Right renal cortex interstitium (tissue), 3 donors: ENCODE measurements at regions not wholly inside any gene's neighbourhood (a gene's known extent, or its start where the extent isn't known, plus 50 kb on each side); places are given as distances from the start of the nearest gene placed in this dataset.

ENCODE experiments used
- DNase-seq, 3 donors: peaks; one replicate each; pipeline ENCODE4 v3.0.0-alpha.2; 2013; ENCODE audit warnings: low read depth in 3 of 3, low spot score in 2 of 3

DNA sequence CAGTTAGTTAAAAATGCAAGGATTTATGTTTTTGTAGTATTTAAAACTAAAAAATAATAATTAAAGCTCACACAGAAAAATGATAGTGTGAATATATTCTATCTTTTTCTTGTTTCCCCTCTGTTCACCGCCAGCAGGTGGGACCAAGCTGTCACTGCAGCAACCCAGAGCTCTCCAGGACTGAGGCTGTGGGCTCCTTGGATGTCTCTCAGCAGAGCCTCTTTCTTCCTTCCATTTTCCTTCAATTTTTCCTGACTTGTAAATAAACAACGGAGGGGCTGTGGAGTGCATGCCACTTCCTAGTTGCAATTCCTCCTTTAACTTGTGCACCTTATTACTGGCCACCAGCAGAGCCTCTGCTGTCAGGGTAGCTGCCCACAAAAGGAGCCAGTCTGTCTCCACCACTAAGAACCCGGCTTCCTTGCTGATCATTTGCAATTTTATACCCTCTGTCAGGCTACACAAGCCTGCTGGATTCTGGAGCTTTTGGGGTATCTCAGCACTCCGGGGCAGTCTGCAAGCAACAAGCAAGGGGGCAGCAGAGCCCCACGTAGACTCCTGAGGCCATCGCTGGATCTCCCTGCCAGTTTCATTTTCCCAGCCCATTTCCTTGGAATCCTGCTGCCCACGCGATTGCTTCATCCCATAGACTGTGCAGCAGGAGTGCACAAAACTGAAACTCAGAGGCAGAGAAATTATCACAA is 1467.4 kb downstream of the C4orf33 start:
- DNase-seq: peak; percentile 24 to 27 (median 25)

GRCh38 chr4:130563889-130564418 is 1468.0 kb downstream of the C4orf33 start:
- no peak for DNase-seq

GRCh38 chr4:130568746-130569145 is 1472.8 kb downstream of the C4orf33 start:
- DNase-seq: no peak

GRCh38 chr4:130573742-130574141 is 1477.8 kb downstream of the C4orf33 start:
- DNase-seq: no peak

DNA sequence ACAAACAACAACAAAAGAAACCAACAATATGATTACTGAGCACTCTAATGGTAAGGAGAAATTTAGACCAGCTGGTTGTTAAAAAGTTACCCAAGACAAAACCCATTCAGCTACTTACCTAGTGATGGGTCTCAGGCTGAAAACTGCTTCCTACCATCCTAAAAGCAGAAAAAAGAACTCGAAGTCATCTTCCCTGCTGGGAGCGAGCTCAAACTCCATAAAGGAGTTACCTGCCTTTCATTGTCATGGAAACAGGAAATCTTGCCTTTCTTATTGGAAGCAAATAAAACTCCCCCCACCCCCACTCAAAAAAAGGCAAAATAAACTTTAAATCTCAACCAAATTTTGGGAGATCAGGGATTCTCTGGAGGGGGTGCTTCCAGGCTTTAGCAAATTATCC is 1478.3 kb downstream of the C4orf33 start:
- DNase-seq: no peak

- DNase-seq: no peak
Observed at GRCh38 chr4:130576218-130576617, 1480.3 kb downstream of the C4orf33 start.

GRCh38 chr4:130591091-130591490 is 1495.1 kb downstream of the C4orf33 start:
- DNase-seq: no peak

DNA sequence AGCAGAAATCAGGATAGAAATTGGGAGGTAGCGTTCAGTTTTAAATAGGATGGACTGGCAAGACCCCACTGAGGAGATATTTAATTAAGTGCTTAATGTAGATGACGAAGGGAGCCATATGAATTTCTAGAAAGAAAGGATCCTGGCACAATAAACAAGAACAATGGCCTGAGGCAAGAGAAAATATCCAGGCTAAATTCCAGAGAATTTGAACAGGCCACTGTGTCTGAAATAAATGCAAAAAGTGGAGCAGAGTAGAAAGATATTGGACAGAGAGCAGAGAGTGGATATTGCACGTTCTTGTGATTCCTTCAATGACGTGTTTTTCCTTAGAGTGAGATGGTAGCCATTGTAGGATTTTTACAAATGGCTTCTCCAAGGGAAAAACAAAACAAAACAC is 1504.8 kb downstream of the C4orf33 start:
- no peak for DNase-seq

GRCh38 chr4:130603043-130603442 is 1507.1 kb downstream of the C4orf33 start:
- no peak for DNase-seq

DNA sequence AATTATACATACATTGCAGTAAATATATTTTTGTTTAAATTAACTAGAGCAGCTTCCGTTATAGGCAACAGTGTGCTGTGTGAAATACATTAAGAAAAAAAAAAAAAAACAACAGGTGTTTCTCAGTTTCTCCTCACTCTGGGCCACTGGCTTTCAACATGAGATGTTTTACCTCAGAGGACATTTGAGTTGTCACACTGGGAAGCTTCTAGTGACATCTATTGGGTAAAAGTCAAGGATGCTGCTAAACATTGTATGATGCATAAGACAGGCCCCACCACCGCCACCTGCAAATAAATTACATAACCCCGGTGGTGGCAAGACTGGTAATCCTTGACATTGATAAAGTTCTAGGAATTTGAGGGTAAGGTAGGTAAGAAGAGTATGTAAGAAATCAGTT is 1512.2 kb downstream of the C4orf33 start:
- DNase-seq: no peak

- DNase-seq: no peak
Observed at GRCh38 chr4:130628531-130628930, 1532.6 kb downstream of the C4orf33 start.

- DNase-seq: no peak
Observed at GRCh38 chr4:130632731-130633604, 1537.0 kb downstream of the C4orf33 start.

DNA sequence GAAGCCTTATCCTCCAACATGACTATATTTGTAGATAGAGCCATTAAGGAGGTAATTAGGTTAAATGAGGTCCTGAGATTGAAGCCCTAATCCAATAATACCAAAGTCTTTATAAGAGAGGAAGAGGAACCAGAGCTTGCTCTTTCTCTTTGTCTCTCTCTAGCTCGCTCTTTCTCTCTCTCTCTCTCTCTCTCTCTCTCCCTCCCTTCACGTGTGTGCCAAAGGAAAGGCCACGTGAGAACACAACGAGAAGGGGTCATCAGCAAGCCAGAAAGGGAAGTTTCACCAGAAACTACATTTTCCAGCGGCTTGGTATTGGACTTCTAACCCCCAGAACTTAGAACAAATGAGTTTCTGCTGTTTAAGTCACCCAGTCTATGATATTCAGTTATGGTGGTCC is 1540.5 kb downstream of the C4orf33 start:
- DNase-seq: no peak

DNA sequence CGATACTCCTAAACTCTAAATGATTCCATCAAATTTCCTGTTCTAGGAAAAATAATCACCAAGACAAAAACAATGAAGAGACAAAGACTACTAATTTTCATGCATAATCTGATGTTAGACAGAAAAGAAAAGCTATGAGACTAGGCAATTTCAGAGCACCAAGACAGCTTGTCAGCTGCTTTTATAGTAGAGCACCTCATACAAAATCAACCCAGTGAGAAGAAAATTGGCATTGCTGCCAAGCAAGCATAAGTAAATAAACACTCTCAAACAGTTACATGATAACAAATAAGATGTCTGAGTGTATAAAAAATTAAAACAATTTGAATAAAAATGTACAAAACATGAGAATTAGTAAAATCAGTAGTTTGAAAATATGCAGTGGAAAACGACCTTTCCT is 1544.6 kb downstream of the C4orf33 start:
- no peak for DNase-seq

DNA sequence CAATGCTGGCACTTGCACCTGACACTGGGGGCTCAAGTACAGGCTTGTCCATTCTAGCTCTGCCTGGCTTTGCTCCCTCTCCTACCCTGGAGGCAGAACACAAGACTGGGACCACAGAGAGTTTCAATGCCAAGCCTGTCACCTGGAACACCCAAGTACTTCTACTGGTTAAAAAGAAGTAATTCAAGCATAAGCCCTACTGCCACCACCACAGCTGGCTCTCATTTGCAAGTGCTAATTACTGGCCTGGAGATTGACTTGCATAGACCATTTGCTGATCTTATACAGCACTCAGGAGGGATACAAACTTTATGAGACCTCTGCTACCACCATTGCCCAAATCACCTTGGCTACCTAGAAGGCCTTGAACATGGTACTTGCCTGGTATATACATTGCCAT is 1550.9 kb downstream of the C4orf33 start:
- no peak for DNase-seq

DNA sequence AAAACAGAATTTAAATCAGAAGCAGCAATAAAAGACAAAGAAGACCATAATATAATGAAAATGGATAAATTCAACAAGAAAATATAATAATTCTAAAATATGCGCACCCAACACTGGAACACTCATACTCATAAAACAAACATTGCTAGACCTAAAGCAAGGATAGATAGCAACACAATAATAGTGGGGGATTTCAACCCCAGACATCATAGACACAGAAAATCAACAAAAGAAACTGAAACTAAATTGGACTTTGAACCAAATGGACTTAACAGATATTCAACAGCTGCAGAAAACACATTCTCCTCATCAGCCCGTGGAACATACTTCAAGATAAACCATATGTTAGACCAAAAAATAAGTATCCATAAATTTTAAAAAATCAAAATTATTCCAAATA is 1552.6 kb downstream of the C4orf33 start:
- no peak for DNase-seq

DNA sequence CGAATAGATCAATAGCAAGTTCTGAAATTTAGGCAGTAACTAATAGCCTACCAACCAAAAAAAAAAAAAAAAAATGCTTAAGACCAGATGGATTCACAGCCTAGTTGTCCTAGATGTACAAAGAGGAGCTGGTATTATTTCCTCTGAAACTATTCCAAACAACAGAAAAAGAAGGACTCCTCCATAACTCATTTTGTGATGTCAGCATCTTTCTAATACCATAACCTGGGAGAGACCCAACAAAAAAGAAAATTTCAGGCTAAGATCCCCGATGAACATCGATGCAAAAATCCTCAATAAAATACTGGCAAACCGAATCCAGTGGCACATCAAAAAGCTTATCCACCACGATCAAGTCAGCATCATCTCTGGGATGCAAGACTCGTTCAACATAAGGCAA is 1557.9 kb downstream of the C4orf33 start:
- no peak for DNase-seq

GRCh38 chr4:130659320-130659719 is 1563.4 kb downstream of the C4orf33 start:
- no peak for DNase-seq

DNA sequence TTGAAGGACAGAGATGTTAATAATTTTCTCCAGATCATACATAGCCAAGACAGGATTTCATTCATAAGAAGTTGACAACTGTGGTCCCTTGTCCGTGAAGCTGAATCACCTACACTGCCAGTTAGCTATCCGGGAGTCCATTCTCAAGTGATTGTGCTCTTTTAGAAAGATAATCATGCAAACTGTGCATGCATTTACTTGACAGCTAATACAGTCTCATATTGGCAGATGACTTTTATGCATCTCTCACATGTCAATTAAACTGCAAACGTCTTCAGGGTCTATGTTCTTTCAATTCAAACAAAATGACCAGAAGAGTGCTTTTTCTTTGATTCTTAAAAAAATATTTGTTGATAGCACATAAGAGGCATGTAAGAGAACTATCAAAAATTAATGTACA is 1572.9 kb downstream of the C4orf33 start:
- no peak for DNase-seq

- no peak for DNase-seq
Observed at GRCh38 chr4:130675266-130675665, 1579.3 kb downstream of the C4orf33 start.

DNA sequence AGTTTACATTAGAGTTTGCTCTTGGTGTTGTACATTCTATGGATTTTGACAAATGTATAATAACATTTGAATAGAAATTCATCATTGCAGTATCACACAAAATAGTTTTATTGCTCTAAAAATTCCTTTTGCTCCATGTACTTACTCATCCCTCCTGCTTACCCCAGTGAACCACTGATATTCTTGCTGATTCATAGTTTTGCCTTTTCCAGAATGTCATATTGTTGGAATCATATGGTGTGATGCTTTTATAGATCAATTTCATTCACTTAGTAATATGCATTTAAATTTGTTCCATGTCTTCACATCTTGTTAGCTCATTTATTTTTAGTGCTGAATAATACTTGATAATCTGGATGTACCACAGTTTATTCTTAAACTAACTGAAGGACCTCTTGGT is 1593.2 kb downstream of the C4orf33 start:
- no peak for DNase-seq

DNA sequence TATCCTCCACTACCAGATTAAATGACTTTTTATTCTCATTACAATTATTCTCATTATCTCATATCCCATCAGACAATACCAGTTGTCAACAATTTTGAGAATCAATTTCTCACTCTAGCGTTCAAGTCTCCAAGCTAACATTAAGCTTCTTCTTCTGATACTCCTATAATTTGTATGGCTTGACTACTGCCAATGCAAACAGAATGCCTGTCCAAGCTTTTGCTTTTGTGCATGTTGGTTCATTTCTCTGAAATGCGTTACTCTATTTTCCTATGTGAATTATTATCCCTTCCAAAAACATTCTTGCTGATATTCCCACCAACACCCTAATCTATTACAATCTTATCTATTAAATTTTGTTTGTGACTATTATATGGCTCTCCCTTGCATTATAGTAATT is 1602.3 kb downstream of the C4orf33 start:
- no peak for DNase-seq
